ENCODE measurements at regions not wholly inside any gene's neighbourhood (a gene's known extent, or its start where the extent isn't known, plus 50 kb on each side); places are given as distances from the start of the nearest gene placed in this dataset.
"Not testable (repeated sequence)": the region's sequence is repeated elsewhere in the genome, so short reads cannot be mapped to it uniquely, and the experiment has no call there.

DNA sequence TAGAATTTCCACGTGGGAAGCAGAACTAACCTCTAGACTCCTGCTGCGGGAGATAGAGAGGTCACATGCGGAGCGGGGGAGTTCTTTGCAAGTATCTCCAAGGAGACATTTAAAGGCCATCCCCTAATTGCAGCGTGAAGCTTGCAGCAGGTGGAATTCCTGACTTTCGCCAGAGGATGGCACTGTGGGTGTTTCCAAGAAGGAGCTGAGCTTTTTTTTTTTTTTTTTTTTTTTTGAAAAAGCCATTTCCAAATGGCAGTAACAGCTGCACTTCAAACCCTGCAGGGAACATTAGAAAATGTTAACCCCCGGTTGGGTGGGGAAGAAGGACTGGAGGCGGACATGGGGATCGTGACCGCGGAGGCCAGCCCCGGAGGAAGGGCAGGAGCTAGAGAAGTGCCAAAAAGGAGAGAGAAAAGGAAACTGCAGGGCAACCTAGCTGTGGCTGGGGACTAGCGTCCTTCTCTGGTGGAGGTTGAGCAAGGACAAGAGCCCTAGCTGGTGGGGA lies 487.7 kb downstream of the TYW1 start:
- DNase-seq, result no peak

DNA sequence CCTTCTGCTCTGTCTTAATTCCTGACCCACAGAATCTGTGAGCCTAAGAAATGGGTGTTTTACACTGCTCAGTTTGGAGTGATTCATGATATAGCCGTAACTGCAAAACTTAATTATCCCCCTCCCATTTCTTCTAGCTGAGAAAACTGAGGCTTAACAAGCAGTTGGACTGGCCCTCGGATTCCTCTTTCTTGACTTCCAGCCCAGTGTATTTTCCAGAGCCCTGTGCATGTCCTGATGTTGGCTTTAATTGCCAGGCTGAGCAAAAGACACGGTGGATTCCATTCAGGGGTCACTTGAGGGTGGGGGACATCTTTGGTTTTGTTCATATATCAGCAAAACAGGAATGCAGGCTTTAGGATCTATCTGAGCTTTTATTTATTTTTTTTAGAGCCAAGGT lies 489.8 kb downstream of the TYW1 start:
- DNase-seq, result no peak

DNA sequence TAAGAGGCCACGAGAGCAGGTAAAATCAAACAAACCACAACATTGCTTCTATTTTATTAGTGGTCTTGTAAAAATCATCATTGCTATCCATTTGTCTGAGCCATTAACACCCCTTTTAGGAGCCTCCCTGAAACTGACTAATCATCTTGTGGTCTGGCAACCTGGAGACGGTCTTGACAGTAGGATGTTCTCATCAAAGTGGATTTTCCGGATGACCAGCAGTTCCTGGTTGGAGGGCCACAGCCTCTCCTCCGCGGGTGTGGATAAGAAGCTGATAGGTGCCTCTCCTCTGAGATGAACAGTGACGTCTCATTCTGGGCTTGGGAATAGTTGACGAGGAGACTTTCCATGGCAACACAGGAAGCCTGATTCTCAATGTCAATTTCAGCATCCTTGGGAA lies 490.7 kb downstream of the TYW1 start:
- DNase-seq, result no peak

DNA sequence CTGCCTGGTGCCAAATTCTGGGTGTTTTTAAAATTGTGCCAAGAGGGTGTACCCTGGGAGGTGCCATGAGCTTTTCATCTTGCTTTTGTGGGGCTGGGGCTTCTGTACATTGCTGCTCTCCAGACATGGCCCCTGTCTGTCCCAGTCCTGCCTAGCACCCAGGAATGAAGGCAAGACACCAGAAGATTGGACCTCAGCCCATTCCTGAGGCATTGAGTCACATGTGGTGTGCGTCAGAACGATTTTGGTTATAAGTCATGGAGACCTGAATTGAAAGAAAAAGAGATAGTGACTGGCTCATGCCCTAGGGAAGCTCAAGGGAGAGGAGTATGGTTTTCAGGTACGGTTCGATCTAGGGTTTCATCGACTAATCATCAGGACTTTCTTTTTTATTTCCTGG lies 493.2 kb downstream of the TYW1 start:
- no peak for DNase-seq

DNA sequence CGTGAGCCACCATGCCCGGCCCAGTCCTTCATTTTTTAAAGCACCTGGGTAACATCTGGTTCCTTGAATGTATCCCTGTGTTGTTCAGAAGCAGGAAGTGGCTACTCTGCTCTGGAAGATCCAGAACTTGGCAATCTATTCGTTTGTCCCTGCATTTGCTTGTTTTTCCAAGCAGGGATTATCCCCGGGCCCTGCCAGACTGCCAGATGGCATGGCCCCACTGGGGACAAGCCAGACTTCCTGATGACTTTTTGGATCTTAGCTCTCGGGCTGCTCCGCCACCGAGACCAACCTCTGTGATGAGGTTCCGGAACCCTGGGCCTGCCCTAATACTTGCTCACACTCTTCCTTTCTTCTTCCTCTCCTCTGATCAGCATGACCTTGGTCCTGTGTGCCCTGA lies 496.7 kb downstream of the TYW1 start:
- no peak for DNase-seq

DNA sequence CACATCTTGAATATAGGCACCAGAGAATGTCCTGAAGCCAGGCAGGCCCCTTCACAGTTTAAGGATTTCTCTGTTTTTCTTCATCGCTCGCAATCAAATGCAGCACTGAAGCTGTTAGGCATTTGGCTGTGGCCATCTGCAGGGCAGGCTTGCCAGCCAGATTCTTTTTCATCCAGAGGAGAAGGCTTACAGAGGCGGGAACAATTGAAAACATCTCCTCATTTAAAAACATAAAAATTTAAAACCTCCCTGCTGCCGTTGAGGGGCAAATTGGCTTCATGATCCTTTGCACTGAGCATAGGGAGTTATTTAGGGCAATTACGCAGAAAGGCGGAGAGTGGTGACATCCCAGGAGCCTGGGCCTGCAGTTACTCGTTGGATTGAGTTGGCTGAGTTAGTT lies 500.0 kb downstream of the TYW1 start:
- DNase-seq, result no peak

DNA sequence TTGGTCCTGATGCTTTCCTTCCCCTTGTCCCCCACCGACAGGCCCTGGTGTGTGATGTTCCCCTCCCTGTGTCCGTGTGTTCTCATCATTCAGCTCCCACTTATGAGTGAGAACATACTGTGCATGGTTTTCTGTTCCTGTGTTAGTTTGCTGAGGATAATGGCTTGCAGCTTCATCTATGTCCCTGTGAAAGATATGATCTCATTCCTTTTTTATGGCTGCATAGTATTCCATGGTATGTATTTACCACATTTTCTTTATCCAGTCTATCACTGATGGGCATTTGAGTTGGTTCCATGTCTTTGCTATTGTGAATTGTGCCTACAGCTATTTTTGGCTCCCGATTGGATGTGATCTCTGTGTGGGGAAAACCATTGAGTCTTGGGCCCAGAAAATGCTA lies 501.3 kb downstream of the TYW1 start:
- DNase-seq, result not testable (repeated sequence)

DNA sequence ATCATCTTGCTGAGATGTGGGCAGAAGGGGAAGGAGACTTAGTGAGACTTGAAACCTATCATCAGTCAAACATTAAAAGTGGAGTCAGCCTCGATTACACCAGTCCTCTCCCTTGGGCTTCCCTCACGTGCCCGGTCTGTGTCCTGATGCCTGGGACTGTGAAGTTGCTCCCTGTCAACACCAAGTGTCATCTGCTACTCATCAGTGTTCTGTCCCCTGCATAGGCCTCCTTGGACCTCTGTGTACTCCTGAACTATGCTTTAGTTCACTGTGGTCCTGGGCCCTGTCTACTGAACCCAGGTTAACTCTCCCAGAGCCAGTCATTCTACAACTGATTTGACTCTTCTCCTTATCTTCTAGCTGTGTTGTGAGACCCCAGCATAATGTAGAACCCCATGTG lies 506.3 kb downstream of the TYW1 start:
- no peak for DNase-seq

DNA sequence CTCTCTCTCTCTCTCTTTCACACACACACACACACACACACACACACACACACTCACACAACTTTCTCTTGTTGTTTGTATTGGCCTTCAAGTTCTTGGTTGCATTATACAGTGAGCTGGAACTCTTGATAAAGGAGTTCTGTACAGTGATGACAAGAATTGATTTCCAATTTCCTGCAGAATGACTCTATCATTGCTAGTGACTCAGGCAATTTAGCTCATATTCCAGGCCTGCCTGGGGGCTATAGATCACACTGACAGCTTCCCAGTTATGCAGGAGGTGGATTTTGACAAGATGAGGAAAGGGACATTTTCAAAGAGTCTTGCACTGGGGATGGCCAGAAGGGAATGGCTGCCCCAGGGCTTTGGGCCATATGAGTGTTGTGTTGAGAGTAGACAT lies 508.8 kb downstream of the TYW1 start:
- DNase-seq, result no peak

DNA sequence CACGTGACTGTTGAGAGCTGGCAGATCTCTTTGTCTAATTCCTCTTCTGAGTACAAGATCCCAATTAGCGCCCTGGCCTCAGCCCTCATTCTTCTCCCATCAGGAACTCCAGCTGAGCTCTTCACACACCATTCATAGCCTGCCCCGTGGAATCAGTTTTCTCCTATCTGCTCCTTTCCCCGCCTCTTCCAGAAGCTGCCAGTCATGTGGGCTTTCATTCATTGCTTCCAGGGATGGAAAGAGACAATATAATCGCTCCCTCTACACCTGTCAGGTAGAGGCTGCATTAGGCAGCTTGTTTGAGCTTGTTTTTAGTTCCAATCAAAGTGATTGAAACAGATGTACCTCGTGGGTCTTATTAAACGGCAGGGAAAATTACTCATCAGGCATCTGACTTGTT lies 515.8 kb downstream of the TYW1 start:
- DNase-seq, result no peak

DNA sequence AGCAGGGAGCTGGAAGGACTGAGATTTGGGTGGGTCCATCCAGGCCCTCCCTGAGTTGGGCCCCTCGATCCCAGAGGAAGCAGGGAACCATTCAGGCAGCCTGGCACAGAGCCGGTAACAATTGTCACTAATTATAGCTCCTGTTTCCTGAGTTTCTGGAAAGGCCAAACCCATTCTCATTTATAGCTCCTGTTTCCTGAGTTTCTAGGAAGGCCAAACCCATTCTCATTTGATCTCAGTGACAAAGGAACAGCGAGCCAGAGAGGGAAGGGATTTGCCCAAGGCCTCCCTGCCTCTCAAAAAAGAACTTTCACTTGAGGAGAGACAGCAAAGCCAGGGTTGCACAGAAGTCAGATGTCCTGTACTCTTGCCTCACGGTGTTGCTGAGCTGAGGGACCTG lies 521.9 kb downstream of the TYW1 start:
- DNase-seq, result no peak

DNA sequence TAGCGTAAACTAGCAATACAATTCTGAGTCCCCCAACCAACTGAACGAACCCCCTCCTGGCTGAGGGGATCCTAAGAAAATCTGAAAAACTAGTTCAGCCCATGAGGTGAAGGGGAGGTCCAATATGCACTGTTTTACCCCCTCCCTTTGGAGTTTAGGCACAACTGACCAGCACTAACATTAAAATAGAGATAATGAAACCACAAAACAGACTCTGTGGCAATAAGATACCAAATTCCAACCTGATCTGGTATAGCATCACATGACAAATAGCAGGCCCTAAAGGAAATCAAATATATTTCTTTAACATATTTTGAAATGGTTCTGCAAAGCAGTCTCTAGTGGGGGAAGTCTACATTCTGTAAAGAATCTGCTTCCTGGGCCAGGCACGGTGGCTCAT lies 522.5 kb downstream of the TYW1 start:
- DNase-seq, result no peak

DNA sequence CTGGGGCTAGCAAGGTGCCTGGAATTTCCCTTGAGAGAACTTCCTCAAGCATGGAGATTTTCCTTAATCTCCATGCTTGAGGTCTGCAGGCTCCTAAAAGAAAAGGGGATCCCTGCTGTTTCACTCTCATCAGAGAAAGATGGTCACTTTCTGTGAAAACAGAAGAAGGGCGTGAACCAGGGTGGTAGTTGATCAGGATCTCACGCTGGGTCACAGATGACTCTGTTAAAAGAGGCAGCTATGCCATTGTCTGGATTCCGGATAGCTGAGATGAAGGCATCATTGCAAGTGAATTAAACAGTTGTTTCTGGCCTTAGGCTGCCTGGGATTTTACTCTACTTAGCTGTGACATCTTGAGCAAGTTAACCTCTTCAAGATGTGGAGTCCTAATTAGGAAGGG lies 525.9 kb downstream of the TYW1 start:
- DNase-seq, result no peak

DNA sequence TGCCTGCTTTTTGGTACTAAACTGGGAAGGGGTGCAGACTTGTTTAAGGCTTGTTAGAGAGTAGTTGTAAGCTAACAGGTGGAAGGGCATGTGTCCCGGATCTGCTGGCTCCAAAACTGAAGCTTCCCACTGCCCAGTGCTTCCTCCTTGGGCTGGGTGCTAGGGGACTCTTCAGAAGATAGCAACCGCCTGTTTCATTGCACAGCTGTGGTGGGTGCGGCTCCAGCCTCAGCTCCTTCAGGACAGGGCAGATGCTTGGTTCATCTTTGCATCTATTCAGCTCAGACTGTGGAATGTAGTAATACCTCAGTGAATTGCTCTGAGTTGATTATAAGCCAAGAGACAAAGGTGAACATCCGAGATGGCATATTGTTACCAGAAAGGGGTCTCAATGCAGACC lies 527.1 kb downstream of the TYW1 start:
- no peak for DNase-seq

DNA sequence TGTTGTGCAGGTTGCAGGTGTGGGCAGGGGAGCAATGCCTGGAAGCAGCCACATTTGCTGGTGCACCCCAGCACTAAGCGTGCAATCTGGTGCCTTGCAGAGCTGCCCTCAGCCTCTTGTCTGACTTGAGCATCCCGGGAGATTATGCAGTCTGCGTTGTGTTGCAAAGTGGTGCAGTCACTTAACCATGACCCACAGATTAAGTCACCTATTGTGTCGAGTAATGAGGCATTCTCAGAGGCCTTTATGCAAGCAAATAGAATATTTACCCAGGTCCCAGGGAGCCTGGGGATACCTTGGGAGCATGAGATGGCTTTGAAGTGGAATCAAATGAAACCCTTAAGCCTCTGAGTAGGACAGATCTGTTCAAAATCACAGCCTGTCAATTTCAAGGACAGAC lies 529.0 kb downstream of the TYW1 start:
- no peak for DNase-seq

DNA sequence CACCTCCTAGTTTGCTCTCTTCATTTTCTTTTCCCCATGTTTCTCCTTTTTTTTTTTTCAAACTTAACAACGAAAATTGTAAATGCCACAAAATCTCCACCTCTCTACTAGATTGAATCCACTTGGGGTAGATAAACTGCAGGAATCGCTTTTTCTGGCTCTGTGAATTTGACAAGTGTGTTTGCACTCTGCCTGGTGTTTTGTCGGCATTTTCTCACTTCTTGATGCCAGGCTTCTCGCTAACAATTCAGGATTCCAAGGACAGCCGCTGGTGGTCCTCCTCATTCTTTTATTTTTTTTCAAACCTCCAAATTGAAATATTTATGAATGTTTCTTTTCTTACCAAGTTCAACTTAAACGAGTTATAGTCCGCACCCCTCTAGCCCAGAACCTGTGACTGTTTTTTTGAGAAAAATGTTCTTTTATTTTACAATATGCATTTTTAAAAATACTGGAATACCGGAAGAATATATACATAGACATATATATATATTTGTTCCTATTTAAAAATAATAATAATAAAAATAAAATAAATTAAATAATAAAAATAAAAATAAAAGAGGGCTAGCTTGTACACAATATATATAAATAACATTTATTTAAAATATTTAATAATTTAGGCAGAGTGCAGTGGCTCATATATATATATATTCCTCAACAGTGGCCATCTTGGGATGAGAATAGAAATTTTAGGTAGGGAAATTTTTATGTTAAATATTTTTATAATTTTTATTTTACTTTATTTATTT lies 538.8 kb downstream of the TYW1 start:
- no peak for DNase-seq

DNA sequence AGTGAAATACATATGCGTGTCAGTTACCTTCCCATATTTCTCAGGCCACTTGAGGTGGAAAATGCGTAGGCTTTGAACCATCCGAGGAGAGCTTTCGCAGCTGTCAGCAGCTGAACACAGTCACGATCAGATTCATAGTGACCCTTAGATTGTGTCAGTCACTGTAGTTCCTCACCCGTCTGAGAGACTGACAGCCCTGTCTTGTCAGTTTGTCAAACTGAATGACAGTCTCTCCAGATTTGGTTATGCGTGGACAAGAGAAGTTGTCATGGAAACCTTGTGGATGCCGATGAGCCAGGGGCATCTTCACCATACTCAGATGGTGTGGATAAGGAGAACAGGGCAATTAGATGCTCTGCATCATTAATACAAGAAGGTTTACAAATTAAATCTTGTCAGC lies 546.3 kb downstream of the TYW1 start:
- no peak for DNase-seq

DNA sequence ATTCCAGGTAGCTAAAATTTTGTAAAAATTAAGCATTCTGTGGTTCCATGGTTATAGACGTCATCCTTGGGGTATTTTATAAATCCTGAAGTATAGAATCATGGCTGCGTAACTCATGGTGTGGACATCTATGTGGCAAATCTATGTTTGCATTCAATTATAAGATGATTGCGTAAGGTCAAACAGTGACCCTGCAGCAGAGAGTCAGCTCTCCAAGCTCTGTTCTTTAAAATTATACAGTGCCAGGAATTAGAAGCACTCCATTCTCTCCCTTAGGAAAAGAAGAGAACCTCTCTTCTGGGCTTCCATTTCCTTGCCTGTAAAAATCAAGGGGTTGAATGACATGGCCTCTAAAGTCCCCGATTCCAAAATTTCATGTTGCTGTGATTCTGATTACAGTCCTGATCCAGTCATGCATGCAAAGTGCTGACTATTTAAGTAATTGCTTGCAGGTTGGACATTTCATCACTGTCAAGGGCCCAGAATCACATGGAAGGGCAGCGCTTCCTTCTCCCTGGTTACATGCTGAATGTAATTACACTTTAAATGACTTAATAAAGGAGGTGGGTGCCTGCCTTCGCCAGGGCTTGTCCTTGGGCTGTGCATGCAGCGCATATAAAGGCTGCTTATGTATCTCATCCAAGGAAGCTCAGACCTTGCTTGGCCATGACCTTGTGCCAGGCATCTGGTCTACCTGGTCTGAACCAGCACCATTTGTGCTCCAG lies 550.7 kb downstream of the TYW1 start:
- DNase-seq, result no peak

DNA sequence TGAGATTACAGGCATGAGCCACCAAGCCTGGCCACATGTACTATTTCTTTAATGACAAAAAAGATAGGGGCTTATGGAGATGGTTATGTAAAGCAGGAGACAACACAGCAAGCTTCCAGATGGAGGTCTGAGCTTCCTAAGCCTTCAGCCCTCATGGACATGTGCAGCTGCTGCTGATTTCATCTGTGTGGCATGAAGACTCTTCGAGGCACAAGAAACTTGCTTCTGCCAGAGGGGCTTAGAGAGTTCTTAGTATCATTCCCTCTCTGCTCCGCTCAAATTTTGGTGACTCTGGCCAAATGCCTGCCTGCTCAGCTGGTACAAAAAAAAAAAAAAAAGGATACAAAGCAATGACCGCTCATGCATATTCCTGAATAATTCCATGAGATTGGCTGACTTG lies 552.5 kb downstream of the TYW1 start:
- DNase-seq, result no peak

DNA sequence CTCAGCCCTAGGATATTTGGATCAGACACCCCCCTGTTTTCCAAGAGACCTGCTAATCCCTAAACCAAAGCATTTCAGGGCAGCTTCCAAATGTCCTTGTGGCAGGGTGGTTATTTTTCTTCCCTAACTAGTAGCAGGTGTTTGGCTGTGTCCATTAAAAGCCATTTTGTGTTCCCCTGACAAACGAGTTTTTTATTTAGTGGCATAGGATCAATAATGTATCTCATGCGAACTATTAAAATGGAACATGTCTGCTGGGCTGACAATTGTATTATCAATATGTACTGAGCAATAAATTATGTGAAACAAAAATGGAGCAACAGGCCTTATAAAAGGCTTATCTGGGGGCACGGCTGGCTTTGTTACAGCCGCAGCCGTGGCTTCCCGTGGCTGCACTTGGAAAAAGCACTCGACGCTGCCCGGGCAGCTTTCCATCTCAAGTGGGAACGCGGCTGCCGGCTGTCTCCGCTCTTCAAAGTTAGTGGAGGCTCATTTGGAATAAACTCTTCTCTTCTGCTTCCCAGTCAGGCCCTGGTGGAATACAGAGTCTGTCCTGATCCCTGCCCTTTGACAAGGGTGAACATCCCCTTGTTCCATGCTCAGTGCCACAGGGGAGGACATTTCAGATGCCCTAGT lies 554.3 kb downstream of the TYW1 start:
- no peak for DNase-seq

DNA sequence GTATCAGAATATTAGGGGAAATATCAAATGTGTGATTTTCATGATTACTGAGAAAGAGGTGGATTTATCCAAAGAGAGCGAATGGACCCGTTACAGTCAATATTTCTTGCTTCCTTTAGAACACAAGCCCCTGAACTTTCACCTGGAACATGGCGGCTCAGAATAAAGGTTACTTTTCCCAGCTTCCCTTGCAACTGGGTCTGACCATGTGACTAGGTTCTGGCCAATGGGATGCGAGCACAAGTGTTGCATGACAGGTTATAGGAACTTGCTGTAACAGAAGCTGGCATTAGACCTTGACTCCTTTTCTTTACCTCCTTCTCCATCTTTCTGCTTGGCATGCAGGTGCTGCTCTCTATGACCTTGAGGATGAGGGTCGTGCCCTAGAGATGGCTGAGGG lies 556.1 kb downstream of the TYW1 start:
- no peak for DNase-seq

DNA sequence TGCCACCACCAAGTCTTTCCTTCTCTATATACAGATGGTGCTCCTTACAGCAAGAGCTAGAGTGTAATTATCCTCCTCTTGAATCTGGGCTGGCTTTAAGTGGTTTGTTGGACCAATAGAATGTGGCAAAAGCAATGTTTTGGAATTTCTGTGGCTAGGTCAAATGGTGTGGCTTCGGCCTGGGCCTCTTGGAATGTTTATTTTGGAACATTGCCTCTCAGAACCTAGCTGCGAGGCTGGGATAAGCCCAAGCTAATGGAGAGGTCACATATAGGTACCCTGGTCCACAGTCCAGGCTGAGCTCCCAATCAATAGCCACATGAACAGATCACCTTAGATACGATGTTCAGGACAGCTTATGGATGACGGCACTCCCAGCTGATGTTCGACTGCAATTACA lies 556.7 kb downstream of the TYW1 start:
- no peak for DNase-seq

DNA sequence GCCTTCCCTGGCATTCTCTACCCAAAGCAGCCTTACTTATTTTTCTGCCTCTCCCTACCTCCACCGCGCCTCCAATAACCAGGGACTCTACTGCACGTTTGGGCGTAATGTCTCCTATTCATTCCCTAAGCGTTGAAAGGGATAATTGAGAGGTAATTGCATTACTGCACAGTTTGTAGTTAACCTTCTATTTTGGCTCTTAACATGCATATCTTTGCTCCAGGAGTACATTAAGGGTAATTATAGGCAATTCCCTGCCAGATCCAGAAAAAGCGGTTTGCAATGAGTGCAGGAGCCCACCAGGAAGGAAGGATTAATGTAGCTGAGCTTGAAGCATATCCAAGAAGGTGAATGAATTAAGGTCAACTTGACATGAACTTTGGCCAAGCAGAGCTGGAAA lies 558.4 kb downstream of the TYW1 start:
- no peak for DNase-seq

DNA sequence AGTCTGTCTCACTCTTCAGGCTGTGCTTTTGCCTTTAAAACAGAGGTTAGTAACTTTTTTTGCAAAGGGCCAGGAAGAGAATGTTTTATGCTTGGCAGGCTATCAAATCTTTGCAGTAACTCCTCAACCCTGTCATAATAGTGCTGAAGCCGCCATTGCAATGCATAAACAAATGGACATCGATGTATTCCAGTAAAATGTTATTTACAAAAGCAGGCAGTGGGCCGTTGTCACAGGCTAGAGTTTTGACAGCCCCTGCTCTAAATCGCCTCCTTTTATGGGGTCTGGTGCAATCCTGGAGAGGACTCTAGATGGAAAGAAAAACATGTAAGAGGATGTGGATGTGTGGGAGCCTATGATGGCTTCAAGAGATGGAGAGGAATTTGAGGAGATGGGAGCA lies 568.3 kb downstream of the TYW1 start:
- DNase-seq, result no peak

All from effector CD4-positive, alpha-beta T cell (primary cell).